ENCODE measurements at regions not wholly inside any gene's neighbourhood (a gene's known extent, or its start where the extent isn't known, plus 50 kb on each side); places are given as distances from the start of the nearest gene placed in this dataset.

DNA sequence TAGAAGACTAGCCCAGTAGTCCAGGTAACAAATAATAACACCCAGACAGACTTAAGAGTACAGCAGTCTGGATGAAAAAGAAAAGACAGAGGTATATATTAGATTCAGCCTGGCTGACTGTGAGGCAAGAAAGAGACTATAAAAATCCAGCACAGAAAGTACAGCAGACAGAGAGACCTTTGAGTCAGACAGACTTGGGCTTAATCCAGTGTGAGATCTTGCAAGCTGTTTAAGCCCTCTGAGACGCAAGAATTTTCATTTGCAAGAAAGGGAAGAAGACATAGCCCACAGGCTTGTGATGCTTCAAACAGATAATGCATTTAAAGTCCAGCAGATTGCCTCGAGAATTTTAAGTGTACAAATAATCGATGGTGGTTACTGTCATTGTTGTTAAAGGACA lies 471.4 kb downstream of the LIG4 start:
- POLR2A ChIA-PET = no interaction called here
- CTCF ChIA-PET = interaction anchor here (0.7 kb wide), 1 partner anchor 14 kb away, joined by 3 read pairs; no protein-coding TSS in a partner anchor
- Histone ChIP-seq H3K9me3 (no peaks in the 10 kb centered on the region), H3K27me3 (ENCODE audit: insufficient read depth) (no peaks in the 10 kb centered on the region), H3K9ac (peak overlapping the region; percentile 20; the same call in 1 of the 2 replicates), H3F3A (replicated peaks; ENCODE audit: insufficient read depth) (peaks cover 16% of the 10 kb centered on the region), H3K9me2 (no peaks in the 10 kb centered on the region), H3K36me3 (replicated peaks in 1 of 2; ENCODE audit: control insufficient read depth in 1 of 2, insufficient read depth in 2 of 2, low read length in 1 of 2) (no peaks in the 10 kb centered on the region), H3K4me1 (ENCODE audit: control insufficient read depth in 1 of 2, insufficient read depth in 2 of 2, low read depth in 1 of 2, low read length in 1 of 2) (peaks cover 2 to 11% of the 10 kb centered on the region in 2 experiments; a peak in 3 of 4 replicates), H3K4me3 (ENCODE audit: low read depth in 2 of 2, low read length in 1 of 2) (no peak overlapping the region), H3K27ac (ENCODE audit: low read depth in 2 of 2, low read length in 1 of 2) (peak overlapping the region in 1 of 2 experiments; percentile 71; a peak in 2 of 4 replicates), H2AFZ (ENCODE audit: low read depth) (no peak overlapping the region), H4K20me1 (ENCODE audit: insufficient read depth) (no peaks in the 10 kb centered on the region), H3K4me2 (peak overlapping the region; percentile 58; the same call in 1 of the 2 replicates), H3K79me2 (ENCODE audit: insufficient read depth) (peaks cover 68% of the 10 kb centered on the region)
- 7% methylated on average over 3 of the region's 3 CpGs for WGBS (ENCODE audit: low lambda C conversion rate)
- TF ChIP-seq TCF12 (IDR thresholded peaks at IDR 0.05) = 0 out of 2 replicates have a peak, but pooled peaks have one; percentile 4
- no peak for TF ChIP-seq MEF2A (IDR thresholded peaks at IDR 0.05; ENCODE audit: borderline replicate concordance, low read depth)
- DNase-seq = no peak

DNA sequence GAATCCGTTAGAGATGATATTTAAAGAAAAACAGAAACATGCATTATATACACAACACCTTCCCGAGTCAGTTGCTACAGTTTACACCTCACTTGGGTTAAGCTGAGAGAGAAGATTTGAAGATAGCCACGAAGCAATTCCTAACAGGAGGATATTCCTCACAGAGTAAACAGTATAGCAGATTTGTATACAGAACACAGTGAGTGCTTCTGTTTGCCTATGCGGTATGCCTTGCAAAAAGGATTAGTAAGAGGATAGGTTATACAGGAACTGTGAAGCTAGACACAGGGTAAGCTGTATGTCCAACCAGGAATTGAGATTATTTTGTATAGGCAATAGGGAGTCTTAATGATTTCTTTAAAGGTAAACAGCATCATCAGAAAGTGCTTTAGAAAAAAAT lies 471.8 kb downstream of the LIG4 start:
- H3K27me3 ChIP-seq (ENCODE audit: insufficient read depth) = no peaks in the 10 kb centered on the region
- peaks cover 71% of the 10 kb centered on the region for H3K79me2 ChIP-seq (ENCODE audit: insufficient read depth)
- H3K4me2 ChIP-seq = peak overlapping the region; percentile 58
- no peaks in the 10 kb centered on the region for H3K36me3 ChIP-seq (replicated peaks in 1 of 2; ENCODE audit: control insufficient read depth in 1 of 2, insufficient read depth in 2 of 2, low read length in 1 of 2)
- peaks cover 2 to 11% of the 10 kb centered on the region in 2 experiments; a peak in 3 of 4 replicates for H3K4me1 ChIP-seq (ENCODE audit: control insufficient read depth in 1 of 2, insufficient read depth in 2 of 2, low read depth in 1 of 2, low read length in 1 of 2)
- POLR2A ChIA-PET = no interaction called here
- no peak for DNase-seq
- no peak overlapping the region; a peak in 1 of 4 replicates for H3K4me3 ChIP-seq (ENCODE audit: low read depth in 2 of 2, low read length in 1 of 2)
- peak overlapping the region in 1 of 2 experiments; percentile 71; a peak in 2 of 4 replicates for H3K27ac ChIP-seq (ENCODE audit: low read depth in 2 of 2, low read length in 1 of 2)
- TF ChIP-seq RAD21 (IDR thresholded peaks at IDR 0.05; ENCODE audit: low read length) = no peak
- TF ChIP-seq EP300 (IDR thresholded peaks at IDR 0.05; ENCODE audit: borderline replicate concordance in 1 of 2, low read depth in 1 of 2, low read length in 1 of 2) = no peak
- no peak for TF ChIP-seq NFIC (IDR thresholded peaks at IDR 0.05; ENCODE audit: borderline replicate concordance)
- TF ChIP-seq GABPA (IDR thresholded peaks at IDR 0.05; ENCODE audit: low read depth) = no peak
- peaks cover 11% of the 10 kb centered on the region for H3F3A ChIP-seq (replicated peaks; ENCODE audit: insufficient read depth)
- H3K9me3 ChIP-seq = no peaks in the 10 kb centered on the region
- H2AFZ ChIP-seq (ENCODE audit: low read depth) = no peak overlapping the region
- H4K20me1 ChIP-seq (ENCODE audit: insufficient read depth) = no peaks in the 10 kb centered on the region
- peak overlapping the region; percentile 20; the same call in 1 of the 2 replicates for H3K9ac ChIP-seq
- no peaks in the 10 kb centered on the region for H3K9me2 ChIP-seq
- CTCF ChIA-PET = interaction anchor here (0.7 kb wide), 1 partner anchor 14 kb away, joined by 3 read pairs; no protein-coding TSS in a partner anchor
- 78% methylated on average over 4 of the region's 4 CpGs for WGBS (ENCODE audit: low lambda C conversion rate)

DNA sequence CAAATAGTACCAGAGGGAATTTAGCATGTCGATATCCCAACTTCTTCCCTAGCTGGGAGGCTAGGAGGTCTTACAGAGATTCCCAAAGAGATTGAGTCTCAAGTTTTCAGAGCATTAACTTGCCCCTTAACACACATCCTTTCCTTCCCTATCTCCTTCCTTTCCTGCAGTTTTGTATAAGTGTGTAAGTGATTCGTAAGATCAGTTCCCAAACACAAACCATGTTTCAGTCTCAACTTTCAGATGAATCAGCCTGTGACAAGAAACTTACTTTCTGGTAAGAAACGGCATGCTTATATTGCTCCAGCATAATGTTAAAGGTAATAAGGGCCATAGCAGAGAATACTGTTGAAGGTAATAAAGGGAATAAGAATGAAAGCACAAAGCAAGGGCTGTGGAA lies 472.2 kb downstream of the LIG4 start:
- Histone ChIP-seq H3K4me3 (ENCODE audit: low read depth in 2 of 2, low read length in 1 of 2) (no peak overlapping the region; a peak in 1 of 4 replicates), H3K36me3 (replicated peaks in 1 of 2; ENCODE audit: control insufficient read depth in 1 of 2, insufficient read depth in 2 of 2, low read length in 1 of 2) (no peaks in the 10 kb centered on the region), H3K79me2 (ENCODE audit: insufficient read depth) (peaks cover 73% of the 10 kb centered on the region), H2AFZ (ENCODE audit: low read depth) (no peak overlapping the region), H3K9ac (peak overlapping the region; percentile 20; the same call in 1 of the 2 replicates), H3K4me2 (peak overlapping the region; percentile 58), H3K9me3 (no peaks in the 10 kb centered on the region), H3K27ac (ENCODE audit: low read depth in 2 of 2, low read length in 1 of 2) (peak overlapping the region in 1 of 2 experiments; percentile 71; a peak in 3 of 4 replicates), H3F3A (replicated peaks; ENCODE audit: insufficient read depth) (peaks cover 7% of the 10 kb centered on the region), H4K20me1 (ENCODE audit: insufficient read depth) (no peaks in the 10 kb centered on the region), H3K27me3 (ENCODE audit: insufficient read depth) (no peaks in the 10 kb centered on the region), H3K9me2 (no peaks in the 10 kb centered on the region), H3K4me1 (ENCODE audit: control insufficient read depth in 1 of 2, insufficient read depth in 2 of 2, low read depth in 1 of 2, low read length in 1 of 2) (peaks cover 2 to 11% of the 10 kb centered on the region in 2 experiments; a peak in 3 of 4 replicates)
- WGBS (ENCODE audit: low lambda C conversion rate) = 44% methylated on average over 3 of the region's 3 CpGs
- ChIA-PET POLR2A (no interaction called here), CTCF (no interaction called here)
- no peak for DNase-seq
- TF ChIP-seq RXRA (IDR thresholded peaks at IDR 0.05; ENCODE audit: borderline replicate concordance, low read depth) = no peak
- no peak for TF ChIP-seq EZH2phosphoT487 (IDR thresholded peaks at IDR 0.05; ENCODE audit: borderline replicate concordance, low read depth)
- TF ChIP-seq NRF1 (IDR thresholded peaks at IDR 0.05; ENCODE audit: low read depth, low read length) = no peak
- TF ChIP-seq TAF1 (IDR thresholded peaks at IDR 0.05; ENCODE audit: borderline replicate concordance, low read depth, low read length) = no peak
- no peak for TF ChIP-seq TEAD4 (IDR thresholded peaks at IDR 0.05; ENCODE audit: borderline replicate concordance, insufficient read depth)
- TF ChIP-seq RCOR1 (IDR thresholded peaks at IDR 0.05; ENCODE audit: low read length) = no peak
- no peak for TF ChIP-seq GATA2 (CRISPR knock-in tag; IDR thresholded peaks at IDR 0.05)
- TF ChIP-seq, protein P1, sequence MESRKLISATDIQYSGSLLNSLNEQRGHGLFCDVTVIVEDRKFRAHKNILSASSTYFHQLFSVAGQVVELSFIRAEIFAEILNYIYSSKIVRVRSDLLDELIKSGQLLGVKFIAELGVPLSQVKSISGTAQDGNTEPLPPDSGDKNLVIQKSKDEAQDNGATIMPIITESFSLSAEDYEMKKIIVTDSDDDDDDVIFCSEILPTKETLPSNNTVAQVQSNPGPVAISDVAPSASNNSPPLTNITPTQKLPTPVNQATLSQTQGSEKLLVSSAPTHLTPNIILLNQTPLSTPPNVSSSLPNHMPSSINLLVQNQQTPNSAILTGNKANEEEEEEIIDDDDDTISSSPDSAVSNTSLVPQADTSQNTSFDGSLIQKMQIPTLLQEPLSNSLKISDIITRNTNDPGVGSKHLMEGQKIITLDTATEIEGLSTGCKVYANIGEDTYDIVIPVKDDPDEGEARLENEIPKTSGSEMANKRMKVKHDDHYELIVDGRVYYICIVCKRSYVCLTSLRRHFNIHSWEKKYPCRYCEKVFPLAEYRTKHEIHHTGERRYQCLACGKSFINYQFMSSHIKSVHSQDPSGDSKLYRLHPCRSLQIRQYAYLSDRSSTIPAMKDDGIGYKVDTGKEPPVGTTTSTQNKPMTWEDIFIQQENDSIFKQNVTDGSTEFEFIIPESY (IDR thresholded peaks at IDR 0.05; ENCODE audit: borderline replicate concordance, low read depth) = no peak
- TF ChIP-seq, protein P2, sequence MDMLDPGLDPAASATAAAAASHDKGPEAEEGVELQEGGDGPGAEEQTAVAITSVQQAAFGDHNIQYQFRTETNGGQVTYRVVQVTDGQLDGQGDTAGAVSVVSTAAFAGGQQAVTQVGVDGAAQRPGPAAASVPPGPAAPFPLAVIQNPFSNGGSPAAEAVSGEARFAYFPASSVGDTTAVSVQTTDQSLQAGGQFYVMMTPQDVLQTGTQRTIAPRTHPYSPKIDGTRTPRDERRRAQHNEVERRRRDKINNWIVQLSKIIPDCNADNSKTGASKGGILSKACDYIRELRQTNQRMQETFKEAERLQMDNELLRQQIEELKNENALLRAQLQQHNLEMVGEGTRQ (IDR thresholded peaks at IDR 0.05; ENCODE audit: borderline replicate concordance, low read depth, low read length) = no peak
- TF ChIP-seq, protein P3, sequence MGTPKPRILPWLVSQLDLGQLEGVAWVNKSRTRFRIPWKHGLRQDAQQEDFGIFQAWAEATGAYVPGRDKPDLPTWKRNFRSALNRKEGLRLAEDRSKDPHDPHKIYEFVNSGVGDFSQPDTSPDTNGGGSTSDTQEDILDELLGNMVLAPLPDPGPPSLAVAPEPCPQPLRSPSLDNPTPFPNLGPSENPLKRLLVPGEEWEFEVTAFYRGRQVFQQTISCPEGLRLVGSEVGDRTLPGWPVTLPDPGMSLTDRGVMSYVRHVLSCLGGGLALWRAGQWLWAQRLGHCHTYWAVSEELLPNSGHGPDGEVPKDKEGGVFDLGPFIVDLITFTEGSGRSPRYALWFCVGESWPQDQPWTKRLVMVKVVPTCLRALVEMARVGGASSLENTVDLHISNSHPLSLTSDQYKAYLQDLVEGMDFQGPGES (IDR thresholded peaks at IDR 0.05; ENCODE audit: low read depth, low read length) = no peak
- TF ChIP-seq SIN3A (IDR thresholded peaks at IDR 0.05; ENCODE audit: borderline replicate concordance, low read depth, low read length) = no peak
